Bronchial epithelial cell (primary cell): ENCODE measurements at regions not wholly inside any gene's neighbourhood (a gene's known extent, or its start where the extent isn't known, plus 50 kb on each side); places are given as distances from the start of the nearest gene placed in this dataset.
"Not testable (repeated sequence)": the region's sequence is repeated elsewhere in the genome, so short reads cannot be mapped to it uniquely, and the experiment has no call there.

Experiments used
- DNase-seq: peaks from one replicate; pipeline ENCODE4 v3.0.0-alpha.2; 2010; ENCODE audit warnings: low read depth
- FAIRE-seq: peaks from 2 replicates; lab custom pipeline; 2011; peaks lifted over from hg19 to GRCh38; lab: Jason Lieb, UNC
- H3K27me3 ChIP-seq: 2 replicates; pipeline ENCODE4 v1.5.1; 2011; ENCODE audit warnings: low read length; ENCODE audit not compliant: control insufficient read depth, insufficient read depth
- H3K36me3 ChIP-seq: 2 replicates; pipeline ENCODE4 v1.5.1; 2011; ENCODE audit warnings: low read length; ENCODE audit not compliant: control insufficient read depth, insufficient read depth
- H3K4me3 ChIP-seq: 2 replicates; pipeline ENCODE4 v1.5.1; 2011; ENCODE audit warnings: mild to moderate bottlenecking, low read depth, low read length, control low read depth
- TF ChIP-seq, protein P1 (sequence below): IDR thresholded peaks from 2 replicates; pipeline ENCODE4 v1.5.1; 2011; ENCODE audit warnings: mild to moderate bottlenecking, moderate library complexity, low read length, control low read depth, inconsistent platforms; ENCODE audit not compliant: insufficient read depth, severe bottlenecking

DNA sequence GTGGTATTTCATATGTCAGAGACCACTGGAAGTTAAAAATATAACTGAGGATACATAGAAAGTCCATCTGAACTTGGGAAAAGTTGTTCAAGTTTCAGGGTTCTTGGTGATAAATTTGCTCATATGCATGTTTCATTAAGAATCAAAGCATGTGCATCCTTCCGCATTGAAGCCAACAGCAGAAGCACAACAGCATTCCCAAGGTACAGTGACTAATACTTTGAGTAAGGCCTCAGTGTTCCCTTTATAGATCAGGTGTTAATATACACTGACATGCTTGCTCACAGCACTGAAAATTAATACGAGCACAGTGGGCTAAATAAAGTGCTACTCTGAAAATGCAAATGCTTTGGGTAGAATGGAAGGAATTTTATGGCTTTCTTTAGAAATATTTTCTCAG is 691.1 kb downstream of the METTL15 start:
- FAIRE-seq = no peak

GRCh38 chr11:28798286-28798685 is 690.1 kb downstream of the METTL15 start:
- no peak for FAIRE-seq

More for the DNA sequence above, 691.1 kb downstream of the METTL15 start:
- DNase-seq = peak; percentile 59
- no peaks in the 10 kb centered on the region for H3K27me3 ChIP-seq
- no peak overlapping the region for H3K4me3 ChIP-seq
- TF ChIP-seq, protein P1, sequence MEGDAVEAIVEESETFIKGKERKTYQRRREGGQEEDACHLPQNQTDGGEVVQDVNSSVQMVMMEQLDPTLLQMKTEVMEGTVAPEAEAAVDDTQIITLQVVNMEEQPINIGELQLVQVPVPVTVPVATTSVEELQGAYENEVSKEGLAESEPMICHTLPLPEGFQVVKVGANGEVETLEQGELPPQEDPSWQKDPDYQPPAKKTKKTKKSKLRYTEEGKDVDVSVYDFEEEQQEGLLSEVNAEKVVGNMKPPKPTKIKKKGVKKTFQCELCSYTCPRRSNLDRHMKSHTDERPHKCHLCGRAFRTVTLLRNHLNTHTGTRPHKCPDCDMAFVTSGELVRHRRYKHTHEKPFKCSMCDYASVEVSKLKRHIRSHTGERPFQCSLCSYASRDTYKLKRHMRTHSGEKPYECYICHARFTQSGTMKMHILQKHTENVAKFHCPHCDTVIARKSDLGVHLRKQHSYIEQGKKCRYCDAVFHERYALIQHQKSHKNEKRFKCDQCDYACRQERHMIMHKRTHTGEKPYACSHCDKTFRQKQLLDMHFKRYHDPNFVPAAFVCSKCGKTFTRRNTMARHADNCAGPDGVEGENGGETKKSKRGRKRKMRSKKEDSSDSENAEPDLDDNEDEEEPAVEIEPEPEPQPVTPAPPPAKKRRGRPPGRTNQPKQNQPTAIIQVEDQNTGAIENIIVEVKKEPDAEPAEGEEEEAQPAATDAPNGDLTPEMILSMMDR = no peak
- H3K36me3 ChIP-seq = no peaks in the 10 kb centered on the region

DNA sequence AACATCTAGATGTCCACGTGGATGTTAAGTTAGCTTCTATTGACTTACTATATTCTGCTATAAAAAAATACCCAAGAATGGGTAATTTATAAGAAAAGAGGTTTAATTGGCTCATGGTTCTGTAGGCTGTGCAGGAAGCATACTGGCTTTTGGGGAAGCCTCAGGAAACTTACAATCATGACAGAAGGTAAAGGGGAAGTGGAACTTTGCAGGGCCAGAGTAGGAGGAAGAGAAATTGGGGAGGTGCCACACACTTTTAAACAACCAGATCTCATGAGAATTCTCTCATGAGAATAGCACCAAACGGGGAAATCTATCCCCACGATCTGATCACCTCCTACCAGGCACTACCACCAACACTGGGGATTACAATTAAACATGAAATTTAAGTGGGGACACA is 689.3 kb downstream of the METTL15 start:
- Histone ChIP-seq H3K36me3 (no peaks in the 10 kb centered on the region), H3K4me3 (no peak overlapping the region), H3K27me3 (no peaks in the 10 kb centered on the region)
- TF ChIP-seq, protein P1 = no peak
- FAIRE-seq (no peak), DNase-seq (no peak)

More at GRCh38 chr11:28798286-28798685, 690.1 kb downstream of the METTL15 start:
- no peaks in the 10 kb centered on the region for H3K27me3 ChIP-seq
- no peak for DNase-seq
- H3K4me3 ChIP-seq = no peak overlapping the region
- TF ChIP-seq, protein P1 = no peak
- no peaks in the 10 kb centered on the region for H3K36me3 ChIP-seq

- Histone ChIP-seq H3K27me3 (no peaks in the 10 kb centered on the region), H3K4me3 (no peak overlapping the region), H3K36me3 (no peaks in the 10 kb centered on the region)
- TF ChIP-seq, protein P1 = no peak
- DNase-seq (peak; percentile 17), FAIRE-seq (no peak)
These were observed 686.2 kb downstream of the METTL15 start for GRCh38 chr11:28794405-28794804.

GRCh38 chr11:28793282-28793738 is 685.1 kb downstream of the METTL15 start:
- TF ChIP-seq, protein P1 = no peak
- H3K36me3 ChIP-seq = no peaks in the 10 kb centered on the region
- no peak overlapping the region for H3K4me3 ChIP-seq
- DNase-seq = no peak
- FAIRE-seq = no peak
- H3K27me3 ChIP-seq = no peaks in the 10 kb centered on the region

DNA sequence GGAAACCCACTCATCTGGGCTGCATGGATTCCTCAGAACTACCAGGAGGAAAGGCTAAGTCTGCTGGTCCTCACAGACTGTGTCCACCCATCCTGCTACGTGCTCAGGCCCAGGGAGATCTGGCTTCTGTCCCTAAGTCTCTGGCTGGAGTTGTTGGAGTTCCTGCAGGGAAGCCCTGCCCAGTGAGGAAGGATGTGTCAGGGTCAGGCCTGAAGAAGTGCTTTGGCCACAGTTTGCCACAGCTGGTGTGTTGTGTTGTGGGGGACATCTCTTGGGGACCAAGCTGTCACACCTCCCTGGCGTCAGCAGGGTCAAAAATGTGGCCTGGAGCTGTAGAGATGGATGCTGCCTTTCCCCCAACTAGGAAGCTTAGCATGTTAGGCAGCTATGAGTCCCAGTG is 684.7 kb downstream of the METTL15 start:
- FAIRE-seq (no peak), DNase-seq (no peak)
- H3K4me3 ChIP-seq = no peak overlapping the region
- H3K36me3 ChIP-seq = no peaks in the 10 kb centered on the region
- no peaks in the 10 kb centered on the region for H3K27me3 ChIP-seq
- TF ChIP-seq, protein P1 = no peak

- DNase-seq = peak; percentile 31
- not testable (repeated sequence) for FAIRE-seq, H3K36me3 ChIP-seq, H3K4me3 ChIP-seq, H3K27me3 ChIP-seq
These were observed 679.7 kb downstream of the METTL15 start for GRCh38 chr11:28787897-28788296.
